Stimulated activated CD8-positive, alpha-beta memory T cell treated with anti-CD3 and anti-CD28 coated beads, Interleukin-15, amount 100 ng/mL, for 24 hours (primary cell): ENCODE measurements at regions not wholly inside any gene's neighbourhood (a gene's known extent, or its start where the extent isn't known, plus 50 kb on each side); places are given as distances from the start of the nearest gene placed in this dataset.

Experiments
- DNase-seq: peaks from one replicate; pipeline ENCODE4 v3.0.0-alpha.2; 2020; ENCODE audit warnings: low read depth

DNA sequence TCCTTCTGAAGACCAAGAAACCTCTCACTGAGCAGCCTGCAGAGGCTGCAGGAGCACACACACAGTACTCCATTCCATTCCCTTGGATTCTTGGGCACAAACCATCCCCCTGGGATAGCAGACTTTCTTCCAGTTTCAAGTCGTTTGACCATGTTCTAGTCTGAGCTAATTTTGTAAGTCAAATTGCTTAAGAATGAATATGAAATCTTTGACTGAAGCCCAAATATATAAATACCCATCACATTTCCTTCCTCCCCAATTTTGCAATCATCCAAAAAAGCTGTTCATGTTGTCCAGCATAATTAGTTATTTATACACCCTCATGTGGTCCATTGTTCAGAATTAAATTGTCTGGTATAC is 231.2 kb upstream of the TPRG1 start:
- DNase-seq, result no peak

- no peak for DNase-seq
Measured at GRCh38 chr3:188941103-188941502, 230.7 kb upstream of the TPRG1 start.

DNA sequence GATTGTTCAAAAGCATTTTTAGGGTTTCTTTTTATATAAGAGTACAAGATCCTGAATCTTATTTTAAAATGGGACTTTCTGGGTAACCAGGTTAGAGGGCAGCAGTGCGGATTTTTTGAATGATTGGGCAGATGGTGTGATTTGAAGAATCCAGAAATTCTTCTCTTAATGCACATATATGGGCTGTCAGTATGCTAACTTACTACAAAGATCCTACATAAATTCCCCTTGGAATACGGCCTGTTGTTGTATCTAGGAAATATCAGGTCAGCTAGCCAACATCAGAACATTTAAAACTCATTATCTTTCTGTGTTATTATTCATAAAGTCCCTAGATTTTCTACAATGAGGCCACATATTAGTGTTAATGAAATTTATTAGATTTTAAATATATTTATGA is 229.6 kb upstream of the TPRG1 start:
- no peak for DNase-seq

DNA sequence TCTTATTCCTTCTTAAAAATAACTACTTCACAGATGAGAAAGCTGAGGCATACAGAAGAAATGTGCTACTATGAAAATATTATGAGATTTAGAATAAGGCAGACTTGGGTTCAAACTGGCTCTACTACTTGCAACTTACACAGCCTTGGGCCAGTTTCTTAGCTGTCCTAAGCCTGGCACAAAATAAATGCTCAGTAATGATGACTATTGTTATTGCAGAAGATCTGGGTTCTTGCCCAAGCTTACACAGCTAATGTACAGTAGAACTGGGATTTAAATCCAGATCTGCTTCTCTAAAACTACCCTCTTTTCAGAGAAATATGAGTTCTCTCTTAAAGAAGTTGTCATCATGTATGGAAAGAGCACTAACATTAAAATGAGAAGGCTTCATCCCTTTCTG is 228.2 kb upstream of the TPRG1 start:
- DNase-seq, result no peak

GRCh38 chr3:188944108-188944507 is 227.7 kb upstream of the TPRG1 start:
- no peak for DNase-seq

GRCh38 chr3:188946351-188947240 is 225.2 kb upstream of the TPRG1 start:
- DNase-seq, result no peak

DNA sequence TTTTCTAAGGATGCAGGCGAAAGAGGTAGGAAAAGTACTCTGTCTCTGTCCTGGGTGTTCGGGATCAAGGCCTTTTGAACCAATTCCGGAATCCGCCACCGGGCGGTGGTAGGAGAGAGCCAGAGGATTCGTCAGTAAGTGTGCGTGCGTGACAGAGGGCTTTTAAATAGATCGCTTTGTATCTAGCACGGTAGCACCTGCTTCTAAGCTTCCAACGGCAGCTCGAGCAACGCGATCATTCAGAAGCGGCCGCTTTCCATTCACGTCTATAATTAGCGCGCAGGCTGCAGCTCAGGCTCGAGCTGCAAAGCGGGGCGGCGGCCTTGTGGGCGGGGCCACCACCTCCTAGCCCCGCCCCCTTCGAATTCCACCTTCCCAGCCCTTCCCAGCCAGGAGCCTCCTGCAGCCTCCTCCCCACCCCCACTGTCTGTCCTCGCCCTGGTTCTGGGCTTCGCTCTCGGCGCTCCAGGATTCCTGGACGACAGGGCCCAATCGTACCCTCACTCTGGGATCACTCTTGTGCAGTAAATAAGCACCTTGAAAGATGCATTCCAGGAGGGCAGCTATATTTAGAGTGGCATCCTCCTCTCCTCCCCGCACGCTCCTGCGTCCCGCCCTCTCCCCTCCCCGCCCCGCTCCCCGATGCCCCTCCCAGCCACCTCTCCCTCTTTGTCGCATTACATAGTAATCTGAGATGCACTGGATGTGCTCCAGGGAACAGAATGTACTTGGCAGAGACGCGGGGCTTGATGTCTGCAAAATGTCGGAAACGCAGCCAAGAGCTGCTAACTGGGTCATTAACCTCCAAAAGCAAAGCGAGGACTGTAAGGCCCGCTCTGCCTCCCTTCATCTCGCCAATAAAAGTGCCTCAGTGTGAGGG is 224.1 kb upstream of the TPRG1 start:
- DNase-seq, result no peak

- DNase-seq, result no peak
Measured at GRCh38 chr3:188948281-188948996, 223.3 kb upstream of the TPRG1 start.

- no peak for DNase-seq
Measured at GRCh38 chr3:188948997-188949389, 222.8 kb upstream of the TPRG1 start.

DNA sequence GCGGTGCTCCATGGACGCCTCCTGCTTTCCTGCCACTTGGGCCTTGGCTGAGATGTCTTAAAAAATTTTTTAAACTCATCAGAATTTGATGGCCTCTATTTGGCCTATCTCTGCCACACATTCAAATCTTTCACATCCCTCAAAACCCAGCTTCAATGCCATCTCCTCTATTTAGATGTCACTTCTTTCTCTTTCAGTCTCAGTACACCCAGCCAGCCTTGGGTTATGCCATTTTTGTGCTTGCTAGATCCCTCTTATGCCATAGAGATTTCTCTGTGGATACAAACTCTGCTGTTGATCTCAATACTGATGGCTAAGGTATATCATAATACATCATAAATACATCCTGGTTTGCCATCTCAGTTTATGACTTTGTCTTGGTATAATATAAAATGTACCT is 222.3 kb upstream of the TPRG1 start:
- no peak for DNase-seq

GRCh38 chr3:188949996-188950395 is 221.8 kb upstream of the TPRG1 start:
- DNase-seq, result no peak

- no peak for DNase-seq
Measured at GRCh38 chr3:188950832-188951489, 220.8 kb upstream of the TPRG1 start.

DNA sequence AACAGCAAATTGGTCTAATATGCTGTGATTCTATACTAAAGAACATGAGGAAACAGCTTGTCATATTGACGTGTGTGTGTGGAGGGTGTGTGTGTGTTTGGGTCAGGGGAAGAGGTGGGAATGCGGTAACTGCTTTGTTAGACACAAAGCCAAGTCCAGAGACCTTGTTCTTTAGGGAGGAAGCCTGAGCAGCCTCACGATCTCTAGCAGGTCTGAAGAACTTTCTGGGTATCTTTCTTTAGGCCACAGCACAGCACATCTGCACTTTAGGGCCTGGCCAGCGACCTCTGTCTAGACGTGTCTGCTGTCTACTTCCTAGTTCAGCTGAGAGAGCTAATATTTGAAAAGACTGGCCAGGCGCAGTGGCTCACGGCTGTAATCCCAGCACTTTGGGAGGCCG is 220.0 kb upstream of the TPRG1 start:
- DNase-seq, result no peak

DNA sequence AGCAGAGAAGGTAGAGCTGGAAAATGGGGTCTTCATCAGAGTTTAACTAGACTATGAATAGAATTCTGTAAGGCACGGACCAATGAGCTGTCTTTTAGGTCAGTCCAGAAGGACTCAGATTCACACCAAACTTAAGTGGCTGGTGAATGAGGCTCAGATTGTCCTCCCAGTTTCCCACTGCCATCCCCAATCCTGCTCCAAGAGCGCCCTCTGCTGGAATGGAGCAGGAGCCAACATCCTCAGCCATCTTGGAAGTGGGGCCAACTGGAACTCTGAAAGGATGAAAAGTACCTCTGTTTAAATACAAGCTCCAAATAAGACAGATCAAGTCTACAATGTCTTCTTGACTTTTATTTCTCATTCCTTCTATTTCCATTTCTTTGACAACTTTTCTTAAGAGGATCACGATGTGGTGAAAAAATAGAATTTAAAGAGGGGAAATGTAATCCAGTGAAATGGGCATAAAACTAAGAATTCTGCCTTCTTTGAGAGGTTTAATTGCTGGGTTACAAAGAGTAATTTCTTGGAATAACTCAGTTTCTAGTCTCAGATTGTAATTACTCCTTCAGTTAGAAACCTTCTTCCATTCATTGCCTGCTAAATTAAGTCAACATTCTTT is 217.1 kb upstream of the TPRG1 start:
- DNase-seq, result peak; percentile 54

- DNase-seq, result no peak
Measured at GRCh38 chr3:188955919-188956318, 215.9 kb upstream of the TPRG1 start.

GRCh38 chr3:188956839-188957489 is 214.8 kb upstream of the TPRG1 start:
- no peak for DNase-seq

DNA sequence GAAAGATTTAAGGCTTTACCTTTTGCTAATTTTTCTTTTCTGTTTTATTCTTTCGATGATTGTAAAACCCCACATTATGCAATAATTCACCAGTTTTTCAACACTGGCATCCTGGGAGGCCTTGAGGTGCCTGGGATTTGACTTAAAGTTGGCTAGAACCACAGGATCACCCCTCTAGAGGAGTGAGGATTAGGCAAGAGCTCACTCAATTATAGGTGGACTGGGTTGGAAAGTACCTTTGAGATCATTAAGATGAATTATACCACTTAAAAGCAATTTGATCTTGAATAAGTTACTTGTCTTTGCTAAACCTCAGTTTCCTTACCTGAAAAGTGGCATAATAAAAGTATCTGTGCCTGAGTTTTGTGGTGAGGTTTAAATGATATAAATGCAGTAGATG is 212.8 kb upstream of the TPRG1 start:
- DNase-seq, result no peak

DNA sequence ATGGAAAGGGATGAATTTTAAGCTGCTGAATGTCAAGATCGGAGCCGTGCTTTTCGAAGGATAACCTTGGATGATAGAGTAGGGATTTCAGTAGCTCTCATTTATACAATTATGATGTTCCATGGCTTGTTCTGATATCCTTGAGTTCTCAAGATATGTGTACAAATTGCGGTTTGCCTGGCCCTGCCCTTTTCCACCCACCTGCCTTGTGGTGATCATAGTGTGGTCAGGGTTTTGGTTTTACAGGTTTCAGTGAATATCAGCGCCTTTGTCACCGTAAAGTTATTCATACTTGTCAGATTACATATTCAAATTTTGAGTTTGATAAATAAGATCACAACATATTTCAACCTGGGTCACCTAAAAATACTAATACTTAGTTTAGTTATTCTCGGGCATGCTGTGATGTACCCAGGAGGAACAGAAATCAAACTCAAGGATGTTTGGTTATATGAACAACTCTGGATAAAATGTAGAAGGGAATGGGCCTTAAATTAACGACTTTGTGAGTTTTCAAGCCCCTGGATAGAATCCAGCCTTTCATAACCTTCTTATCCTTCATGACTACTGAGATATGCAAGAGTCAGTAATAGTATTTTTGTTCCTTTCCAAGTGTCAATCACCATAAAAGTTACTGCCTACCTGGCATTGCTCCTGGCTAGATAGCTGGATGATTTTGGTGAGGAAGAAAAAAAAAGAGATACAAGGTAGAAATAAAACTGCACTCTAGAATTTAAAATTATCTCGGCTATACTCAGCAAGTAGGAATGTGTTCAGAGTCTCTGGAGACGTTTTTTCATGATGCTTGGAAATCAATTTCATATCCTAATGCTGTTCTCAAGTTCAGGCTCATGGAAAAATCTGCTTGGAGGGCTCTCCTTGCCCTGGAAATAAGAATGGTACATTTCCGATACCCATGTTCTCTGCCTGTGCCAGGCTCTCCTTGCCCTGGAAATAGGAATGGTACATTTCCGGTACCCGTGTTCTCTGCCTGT is 209.2 kb upstream of the TPRG1 start:
- no peak for DNase-seq

GRCh38 chr3:188964957-188965356 is 206.8 kb upstream of the TPRG1 start:
- no peak for DNase-seq

DNA sequence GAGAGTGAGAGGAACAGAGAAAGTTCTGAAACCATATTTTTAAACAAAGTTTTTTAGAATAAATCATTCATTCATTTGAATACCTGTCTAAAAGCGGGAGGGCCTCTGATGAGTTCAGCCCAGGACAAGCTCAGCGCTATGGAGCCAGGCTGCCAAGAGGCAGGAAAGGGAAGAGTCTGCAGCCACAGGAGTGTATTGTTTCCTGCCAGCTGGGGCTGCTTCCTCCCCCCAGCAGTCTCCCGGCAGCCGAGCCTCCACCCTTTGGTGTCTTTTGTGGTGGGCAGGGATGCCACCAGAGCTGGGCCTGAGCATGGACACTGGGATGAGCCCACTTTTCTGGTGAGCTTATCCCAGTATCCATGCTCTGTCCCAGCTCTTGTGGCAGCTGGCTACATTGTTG is 199.5 kb upstream of the TPRG1 start:
- DNase-seq, result no peak
